Lower lobe of right lung (tissue), 2 donors: ENCODE measurements at regions not wholly inside any gene's neighbourhood (a gene's known extent, or its start where the extent isn't known, plus 50 kb on each side); places are given as distances from the start of the nearest gene placed in this dataset.

Experiments used
- ATAC-seq, 2 donors: fragments of 200-7000 bp; cut with Tn5 transposase; one replicate each; pipeline ENCODE4 v1.9.1; 2020 to 2022; ENCODE audit warnings: mild to moderate bottlenecking in 2 of 2, moderate library complexity in 2 of 2
- DNase-seq: peaks from one replicate; pipeline ENCODE4 v3.0.0-alpha.2; 2020
- H3K27ac ChIP-seq: fragments of 200-600 bp; one replicate; pipeline ENCODE4 v1.8.0; 2022
- H3K27me3 ChIP-seq: fragments of 200-600 bp; one replicate; pipeline ENCODE4 v1.8.0; 2022; ENCODE audit warnings: low read depth
- H3K36me3 ChIP-seq: fragments of 200-600 bp; one replicate; pipeline ENCODE4 v1.8.0; 2022; ENCODE audit warnings: mild to moderate bottlenecking
- H3K4me1 ChIP-seq: fragments of 200-600 bp; one replicate; pipeline ENCODE4 v1.8.0; 2022
- H3K4me3 ChIP-seq: fragments of 200-600 bp; one replicate; pipeline ENCODE4 v1.8.0; 2022; ENCODE audit warnings: mild to moderate bottlenecking
- H3K9me3 ChIP-seq: fragments of 200-600 bp; one replicate; pipeline ENCODE4 v1.8.0; 2022
- intact Hi-C: fragments of 100-400 bp; cut with DNase I; formaldehyde crosslinking; loops from one replicate; pipeline ENCODE4 v1.11.0; 2022
- TF ChIP-seq, protein P1 (sequence below): fragments of 200-600 bp; IDR thresholded peaks from one replicate; pipeline ENCODE4 v1.8.0; 2022; ENCODE audit warnings: antibody characterized with exemption, mild to moderate bottlenecking
- donor health status: DM: no; HTN: yes; CAD: no; lungs with severe emphysema.

- no peak for ATAC-seq
- H3K4me1 ChIP-seq = no peaks in the 10 kb centered on the region
- H3K4me3 ChIP-seq = no peak overlapping the region
- no peak for DNase-seq
- H3K9me3 ChIP-seq = no peaks in the 10 kb centered on the region
- intact Hi-C loops = no loop called here
- TF ChIP-seq, protein P1, sequence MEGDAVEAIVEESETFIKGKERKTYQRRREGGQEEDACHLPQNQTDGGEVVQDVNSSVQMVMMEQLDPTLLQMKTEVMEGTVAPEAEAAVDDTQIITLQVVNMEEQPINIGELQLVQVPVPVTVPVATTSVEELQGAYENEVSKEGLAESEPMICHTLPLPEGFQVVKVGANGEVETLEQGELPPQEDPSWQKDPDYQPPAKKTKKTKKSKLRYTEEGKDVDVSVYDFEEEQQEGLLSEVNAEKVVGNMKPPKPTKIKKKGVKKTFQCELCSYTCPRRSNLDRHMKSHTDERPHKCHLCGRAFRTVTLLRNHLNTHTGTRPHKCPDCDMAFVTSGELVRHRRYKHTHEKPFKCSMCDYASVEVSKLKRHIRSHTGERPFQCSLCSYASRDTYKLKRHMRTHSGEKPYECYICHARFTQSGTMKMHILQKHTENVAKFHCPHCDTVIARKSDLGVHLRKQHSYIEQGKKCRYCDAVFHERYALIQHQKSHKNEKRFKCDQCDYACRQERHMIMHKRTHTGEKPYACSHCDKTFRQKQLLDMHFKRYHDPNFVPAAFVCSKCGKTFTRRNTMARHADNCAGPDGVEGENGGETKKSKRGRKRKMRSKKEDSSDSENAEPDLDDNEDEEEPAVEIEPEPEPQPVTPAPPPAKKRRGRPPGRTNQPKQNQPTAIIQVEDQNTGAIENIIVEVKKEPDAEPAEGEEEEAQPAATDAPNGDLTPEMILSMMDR = no peak
- H3K27ac ChIP-seq = no peak overlapping the region
- H3K27me3 ChIP-seq = no peaks in the 10 kb centered on the region
- H3K36me3 ChIP-seq = no peaks in the 10 kb centered on the region
These were observed 433.3 kb downstream of the ADAM29 start for GRCh38 chr4:175351473-175351872.

GRCh38 chr4:175369087-175369486, 443.0 kb downstream of the GPM6A start:
- no peaks in the 10 kb centered on the region for H3K27me3 ChIP-seq
- TF ChIP-seq, protein P1 = no peak
- no peaks in the 10 kb centered on the region for H3K36me3 ChIP-seq
- no peak overlapping the region for H3K27ac ChIP-seq
- ATAC-seq = no peak
- no peaks in the 10 kb centered on the region for H3K9me3 ChIP-seq
- no peaks in the 10 kb centered on the region for H3K4me1 ChIP-seq
- no peak for DNase-seq
- intact Hi-C loops = no loop called here
- no peak overlapping the region for H3K4me3 ChIP-seq

- Histone ChIP-seq H3K4me1 (no peaks in the 10 kb centered on the region), H3K27ac (no peak overlapping the region), H3K27me3 (no peaks in the 10 kb centered on the region), H3K36me3 (no peaks in the 10 kb centered on the region), H3K4me3 (no peak overlapping the region), H3K9me3 (no peaks in the 10 kb centered on the region)
- ATAC-seq (no peak), DNase-seq (no peak)
- intact Hi-C loops = no loop called here
- TF ChIP-seq, protein P1 = no peak
These were observed 441.0 kb downstream of the GPM6A start for GRCh38 chr4:175371091-175371490.

DNA sequence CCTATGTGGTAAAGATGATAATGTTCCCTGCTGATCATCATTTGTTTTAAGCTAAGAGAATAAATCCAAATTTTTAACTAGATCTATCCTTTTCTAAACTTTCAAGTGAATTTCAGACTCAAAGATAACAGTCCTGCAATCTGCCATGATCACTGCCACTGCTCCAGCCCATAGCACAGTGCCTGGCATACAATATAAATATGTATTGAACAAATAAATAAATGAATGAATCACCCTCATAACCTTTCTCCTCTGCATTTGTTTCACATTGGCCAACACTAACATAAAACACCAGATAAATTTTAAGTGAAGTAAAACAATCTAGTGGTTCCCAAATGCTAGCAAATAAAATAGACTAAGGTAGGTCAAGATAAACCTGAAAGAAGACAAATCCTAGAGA, 439.0 kb downstream of the GPM6A start:
- H3K9me3 ChIP-seq = no peaks in the 10 kb centered on the region
- H3K36me3 ChIP-seq = no peaks in the 10 kb centered on the region

GRCh38 chr4:175374459-175374858, 437.6 kb downstream of the GPM6A start:
- TF ChIP-seq, protein P1 = no peak
- Histone ChIP-seq H3K9me3 (no peaks in the 10 kb centered on the region), H3K36me3 (no peaks in the 10 kb centered on the region), H3K27me3 (no peaks in the 10 kb centered on the region), H3K4me3 (no peak overlapping the region), H3K27ac (no peak overlapping the region), H3K4me1 (no peaks in the 10 kb centered on the region)
- DNase-seq (no peak), ATAC-seq (no peak)
- intact Hi-C loops = no loop called here

More for the DNA sequence above, 439.0 kb downstream of the GPM6A start:
- TF ChIP-seq, protein P1 = no peak
- no peak for ATAC-seq
- H3K4me3 ChIP-seq = no peak overlapping the region
- no peaks in the 10 kb centered on the region for H3K27me3 ChIP-seq
- H3K27ac ChIP-seq = no peak overlapping the region
- intact Hi-C loops = no loop called here
- no peak for DNase-seq
- no peaks in the 10 kb centered on the region for H3K4me1 ChIP-seq
